Transverse colon (tissue), 4 donors: ENCODE measurements at regions not wholly inside any gene's neighbourhood (a gene's known extent, or its start where the extent isn't known, plus 50 kb on each side); places are given as distances from the start of the nearest gene placed in this dataset.

Experiments used
- DNase-seq: peaks from one replicate; pipeline ENCODE4 v3.0.0-alpha.2; 2019
- H3K27ac ChIP-seq, 4 donors: fragments of 200-600 bp; sonication (generic); 2 replicates each; pipeline ENCODE4 v1.5.1; 2016 to 2018; ENCODE audit warnings: inconsistent platforms in 4 of 4
- H3K27me3 ChIP-seq: fragments of 200-600 bp; sonication (generic); 2 replicates; pipeline ENCODE4 v1.5.1; 2017; ENCODE audit warnings: inconsistent platforms
- H3K36me3 ChIP-seq, 4 donors: fragments of 200-600 bp; sonication (generic); 2 replicates each; pipeline ENCODE4 v1.5.1; 2017 to 2019; ENCODE audit warnings: inconsistent platforms in 4 of 4
- H3K4me1 ChIP-seq, 4 donors: fragments of 200-600 bp; sonication (generic); 2 replicates each; pipeline ENCODE4 v1.5.1; 2017 to 2020; ENCODE audit warnings: inconsistent platforms in 4 of 4
- H3K4me3 ChIP-seq, 4 donors: fragments of 200-600 bp; sonication (generic); 1 replicate in 1 of 4; 2 replicates in 3 of 4; pipeline versions ENCODE4 v1.5.1 to v1.6.1; 2017 to 2019; ENCODE audit warnings: inconsistent platforms in 4 of 4
- H3K9me3 ChIP-seq, 2 donors: fragments of 200-600 bp; sonication (generic); 2 replicates each; pipeline ENCODE4 v1.5.1; 2017 to 2019; ENCODE audit warnings: inconsistent platforms in 2 of 2
- EP300 ChIP-seq: sonication (generic); formaldehyde crosslinking; IDR thresholded peaks from one replicate; pipeline ENCODE4 v1.6.1; 2017; ENCODE audit warnings: antibody characterized with exemption, low read depth
- POLR2A ChIP-seq: fragments of 450-650 bp; IDR thresholded peaks from one replicate; pipeline ENCODE4 v1.6.1; 2016; ENCODE audit warnings: antibody characterized with exemption, mild to moderate bottlenecking, moderate library complexity
- POLR2AphosphoS5 ChIP-seq, 3 donors: sonication (generic); formaldehyde crosslinking; IDR thresholded peaks; one replicate each; pipeline ENCODE4 v1.6.1; 2016; ENCODE audit warnings: antibody characterized with exemption in 3 of 3
- WGBS, 2 donors: methylation state at CpG; one replicate each; pipeline ENCODE4 v1.1.5; 2018; ENCODE audit warnings: low coverage in 1 of 2; 5-methylcytosine and 5-hydroxymethylcytosine counted together
- in situ Hi-C, 4 donors: fragments of 200-750 bp; cut with MboI; loops; one replicate each; pipeline versions ENCODE4 v1.15.0 to v1.15.1; 2017; ENCODE audit warnings: low sequenced_read_pairs in 3 of 4, low pct_ligation_motif_present in 1 of 4, low pct_unique_long_range_greater_than_20kb in 1 of 4
- intact Hi-C: fragments of 100-400 bp; cut with DNase I; formaldehyde crosslinking; loops from one replicate; pipeline ENCODE4 v1.15.1; 2023; ENCODE audit warnings: low total_unique reads
- TF ChIP-seq, protein P1 (sequence below), 5 experiments: fragments of 200-600 bp in 3 of 5; fragments of 450-650 bp in 2 of 5; sonication (generic) in 3 of 5; IDR thresholded peaks; 1 replicate in 2 of 5; 2 replicates in 3 of 5; pipeline ENCODE4 v1.5.1; 2016 to 2017; ENCODE audit warnings: antibody characterized with exemption in 5 of 5, inconsistent platforms in 3 of 5, mild to moderate bottlenecking in 2 of 5, moderate library complexity in 1 of 5

DNA sequence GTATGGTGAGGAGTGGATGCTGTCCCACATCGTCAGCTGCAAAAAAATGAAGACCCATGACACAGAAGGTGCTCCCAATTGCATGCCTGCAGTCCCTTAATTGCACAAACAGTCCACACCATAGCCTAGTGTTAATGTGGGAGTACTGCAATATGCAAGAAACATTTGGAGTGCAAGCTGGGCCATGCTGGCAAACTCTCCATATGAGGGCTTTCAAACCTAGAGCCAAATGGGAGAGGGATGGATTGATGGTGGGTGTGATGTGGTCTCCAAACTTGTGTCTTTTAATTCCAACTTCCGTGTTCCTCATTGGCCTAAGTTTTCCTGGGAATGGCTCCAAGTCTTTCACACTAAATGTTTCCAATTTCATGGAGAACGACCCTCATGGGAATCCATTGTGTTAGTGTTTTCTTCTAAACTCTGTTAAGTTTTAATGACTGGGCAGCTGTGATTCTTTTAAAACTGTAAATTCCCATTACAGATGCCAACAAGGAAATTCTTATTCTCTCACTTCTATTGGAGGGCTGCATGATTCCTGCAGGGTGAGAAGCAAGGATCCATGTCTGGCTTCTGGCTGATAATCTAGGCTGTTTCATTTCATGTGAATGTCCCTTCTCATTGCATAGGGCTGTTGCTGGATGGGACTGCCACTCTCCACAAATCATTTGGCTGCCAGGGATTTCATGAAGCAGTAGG, 745.3 kb upstream of the TSPY4 start:
- no peaks in the 10 kb centered on the region for H3K4me1 ChIP-seq
- no peak overlapping the region for H3K4me3 ChIP-seq
- no peaks in the 10 kb centered on the region for H3K27me3 ChIP-seq
- no peaks in the 10 kb centered on the region for H3K9me3 ChIP-seq
- intact Hi-C loops (no loop called here), in situ Hi-C loops (no loop called here)
- no peak for DNase-seq
- WGBS, 2 donors: no CpG with 5 or more reads among the region's 3 CpGs
- no peak for TF ChIP-seq POLR2AphosphoS5 (IDR thresholded peaks at IDR 0.05)
- no peak for TF ChIP-seq POLR2A
- TF ChIP-seq EP300: no peak
- H3K27ac ChIP-seq: no peak overlapping the region
- no peaks in the 10 kb centered on the region for H3K36me3 ChIP-seq

DNA sequence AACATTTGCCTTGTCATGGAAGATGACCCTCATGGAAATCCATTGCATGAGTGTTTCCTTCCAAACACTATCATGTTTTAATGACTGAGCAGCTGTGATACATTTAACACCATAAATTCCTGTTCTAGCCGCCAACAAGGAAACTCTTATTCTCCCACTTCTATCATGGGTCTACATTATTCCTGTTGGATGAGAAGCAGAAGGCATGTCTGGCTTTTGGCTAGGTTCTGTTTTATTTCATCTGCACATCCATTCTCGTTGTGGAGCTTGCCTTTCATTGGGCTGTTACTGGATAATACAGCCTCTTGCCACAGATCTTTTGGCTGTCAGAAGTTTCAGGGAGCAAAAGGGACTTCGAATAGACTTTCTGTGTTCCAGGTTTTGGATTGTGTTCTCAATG, 742.6 kb upstream of the TSPY4 start:
- TF ChIP-seq POLR2AphosphoS5 (IDR thresholded peaks at IDR 0.05): peak in 1 of 3 donors; percentile 57
- TF ChIP-seq, protein P1, sequence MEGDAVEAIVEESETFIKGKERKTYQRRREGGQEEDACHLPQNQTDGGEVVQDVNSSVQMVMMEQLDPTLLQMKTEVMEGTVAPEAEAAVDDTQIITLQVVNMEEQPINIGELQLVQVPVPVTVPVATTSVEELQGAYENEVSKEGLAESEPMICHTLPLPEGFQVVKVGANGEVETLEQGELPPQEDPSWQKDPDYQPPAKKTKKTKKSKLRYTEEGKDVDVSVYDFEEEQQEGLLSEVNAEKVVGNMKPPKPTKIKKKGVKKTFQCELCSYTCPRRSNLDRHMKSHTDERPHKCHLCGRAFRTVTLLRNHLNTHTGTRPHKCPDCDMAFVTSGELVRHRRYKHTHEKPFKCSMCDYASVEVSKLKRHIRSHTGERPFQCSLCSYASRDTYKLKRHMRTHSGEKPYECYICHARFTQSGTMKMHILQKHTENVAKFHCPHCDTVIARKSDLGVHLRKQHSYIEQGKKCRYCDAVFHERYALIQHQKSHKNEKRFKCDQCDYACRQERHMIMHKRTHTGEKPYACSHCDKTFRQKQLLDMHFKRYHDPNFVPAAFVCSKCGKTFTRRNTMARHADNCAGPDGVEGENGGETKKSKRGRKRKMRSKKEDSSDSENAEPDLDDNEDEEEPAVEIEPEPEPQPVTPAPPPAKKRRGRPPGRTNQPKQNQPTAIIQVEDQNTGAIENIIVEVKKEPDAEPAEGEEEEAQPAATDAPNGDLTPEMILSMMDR (IDR thresholded peaks at IDR 0.05): no peak
- intact Hi-C loops: no loop called here
- WGBS, 2 donors: 42% methylated on average over 2 of the region's 3 CpGs; no CpG with 5 or more reads in 1 of the 2 donors

DNA sequence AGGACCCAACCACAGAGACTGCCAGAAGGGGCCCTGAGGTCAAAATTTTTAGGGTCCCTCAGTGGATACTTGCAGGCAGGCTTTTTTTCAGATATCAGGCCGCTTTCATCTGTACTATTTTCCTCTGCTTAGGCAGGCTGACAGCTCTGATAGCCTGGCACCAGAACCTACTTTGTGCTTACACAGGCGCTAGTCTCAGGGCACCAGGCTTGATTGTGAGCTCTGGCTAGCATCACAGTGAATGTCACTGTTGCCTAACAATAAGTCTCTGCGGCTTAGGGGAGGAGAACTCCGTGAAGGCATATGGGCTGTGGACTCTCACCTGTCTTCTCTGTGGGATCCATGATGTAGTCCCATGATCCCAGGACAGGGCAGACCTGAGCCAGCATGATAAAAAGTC, 738.1 kb upstream of the TSPY4 start:
- Histone ChIP-seq H3K27me3 (no peaks in the 10 kb centered on the region), H3K4me1 (no peaks in the 10 kb centered on the region), H3K27ac (no peak overlapping the region), H3K4me3 (no peak overlapping the region), H3K9me3 (no peaks in the 10 kb centered on the region), H3K36me3 (no peaks in the 10 kb centered on the region)
- TF ChIP-seq EP300 (no peak), POLR2AphosphoS5 (IDR thresholded peaks at IDR 0.05) (peak in 1 of 3 donors; percentile 65)
- in situ Hi-C loops: no loop called here
- WGBS, 2 donors: no CpG with 5 or more reads among the region's 4 CpGs
- no peak for DNase-seq
- intact Hi-C loops: no loop called here

More for the DNA sequence above, 742.6 kb upstream of the TSPY4 start:
- Histone ChIP-seq H3K27ac (no peak overlapping the region), H3K27me3 (no peaks in the 10 kb centered on the region), H3K36me3 (no peaks in the 10 kb centered on the region), H3K4me3 (no peak overlapping the region), H3K9me3 (no peaks in the 10 kb centered on the region), H3K4me1 (no peaks in the 10 kb centered on the region)
- DNase-seq: no peak
- in situ Hi-C loops: no loop called here

DNA sequence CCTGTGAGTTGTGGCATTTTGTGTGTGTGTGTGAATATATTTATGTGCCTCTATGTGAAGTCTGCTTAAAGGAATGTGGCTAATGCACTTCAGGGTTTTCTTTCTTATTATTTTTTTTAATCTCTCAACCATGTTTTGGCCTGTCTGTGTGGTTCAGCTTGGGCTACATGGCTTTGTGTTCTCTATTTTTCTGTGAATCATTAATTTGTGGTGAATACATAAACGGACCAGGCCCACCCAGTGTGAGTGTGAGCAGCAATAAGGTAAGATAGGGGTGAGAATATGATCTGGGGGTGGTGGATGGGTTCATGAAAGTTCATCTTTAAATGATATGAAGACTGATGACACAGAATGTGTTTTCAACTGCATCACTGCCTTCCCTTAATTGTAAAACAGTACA, 726.6 kb upstream of the TSPY4 start:
- no peak for TF ChIP-seq POLR2A
- TF ChIP-seq EP300: no peak
- TF ChIP-seq, protein P1 (IDR thresholded peaks at IDR 0.05): no peak
- TF ChIP-seq POLR2AphosphoS5 (IDR thresholded peaks at IDR 0.05): no peak
- H3K9me3 ChIP-seq: no peaks in the 10 kb centered on the region
- intact Hi-C loops (no loop called here), in situ Hi-C loops (no loop called here)
- H3K27me3 ChIP-seq: no peaks in the 10 kb centered on the region
- WGBS, 2 donors: no CpG with 5 or more reads among the region's 1 CpG
- no peak overlapping the region for H3K27ac ChIP-seq
- no peak for DNase-seq
- no peak overlapping the region for H3K4me3 ChIP-seq
- no peaks in the 10 kb centered on the region for H3K36me3 ChIP-seq
- no peaks in the 10 kb centered on the region for H3K4me1 ChIP-seq

DNA sequence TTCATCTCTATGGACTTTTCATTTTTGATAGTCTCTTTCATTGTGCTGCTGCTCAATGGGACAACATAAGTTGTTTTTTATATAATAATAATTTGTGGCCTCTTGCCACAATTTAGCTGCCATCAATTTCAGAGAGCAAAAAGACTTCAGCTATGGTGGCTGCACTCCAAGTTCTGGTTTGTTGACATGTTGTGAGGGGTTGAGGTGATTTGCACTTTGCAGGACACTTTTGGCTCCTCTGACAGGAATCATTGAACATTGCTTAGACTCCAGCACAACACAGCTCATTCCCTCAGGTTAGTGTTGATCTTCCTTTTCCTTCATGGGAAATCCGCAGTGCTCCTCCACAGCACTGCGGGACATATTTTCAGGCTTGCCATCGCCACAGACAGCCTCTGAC, 725.4 kb upstream of the TSPY4 start:
- Histone ChIP-seq H3K4me1 (no peaks in the 10 kb centered on the region), H3K9me3 (no peaks in the 10 kb centered on the region), H3K4me3 (no peak overlapping the region), H3K36me3 (no peaks in the 10 kb centered on the region), H3K27ac (no peak overlapping the region), H3K27me3 (no peaks in the 10 kb centered on the region)
- in situ Hi-C loops: no loop called here
- WGBS, 2 donors: no CpG with 5 or more reads among the region's 3 CpGs
- DNase-seq: no peak
- TF ChIP-seq EP300: no peak
- TF ChIP-seq, protein P1 (IDR thresholded peaks at IDR 0.05): no peak
- TF ChIP-seq POLR2A: no peak
- no peak for TF ChIP-seq POLR2AphosphoS5 (IDR thresholded peaks at IDR 0.05)
- intact Hi-C loops: no loop called here
